ENCODE measurements at regions not wholly inside any gene's neighbourhood (a gene's known extent, or its start where the extent isn't known, plus 50 kb on each side); places are given as distances from the start of the nearest gene placed in this dataset.

DNA sequence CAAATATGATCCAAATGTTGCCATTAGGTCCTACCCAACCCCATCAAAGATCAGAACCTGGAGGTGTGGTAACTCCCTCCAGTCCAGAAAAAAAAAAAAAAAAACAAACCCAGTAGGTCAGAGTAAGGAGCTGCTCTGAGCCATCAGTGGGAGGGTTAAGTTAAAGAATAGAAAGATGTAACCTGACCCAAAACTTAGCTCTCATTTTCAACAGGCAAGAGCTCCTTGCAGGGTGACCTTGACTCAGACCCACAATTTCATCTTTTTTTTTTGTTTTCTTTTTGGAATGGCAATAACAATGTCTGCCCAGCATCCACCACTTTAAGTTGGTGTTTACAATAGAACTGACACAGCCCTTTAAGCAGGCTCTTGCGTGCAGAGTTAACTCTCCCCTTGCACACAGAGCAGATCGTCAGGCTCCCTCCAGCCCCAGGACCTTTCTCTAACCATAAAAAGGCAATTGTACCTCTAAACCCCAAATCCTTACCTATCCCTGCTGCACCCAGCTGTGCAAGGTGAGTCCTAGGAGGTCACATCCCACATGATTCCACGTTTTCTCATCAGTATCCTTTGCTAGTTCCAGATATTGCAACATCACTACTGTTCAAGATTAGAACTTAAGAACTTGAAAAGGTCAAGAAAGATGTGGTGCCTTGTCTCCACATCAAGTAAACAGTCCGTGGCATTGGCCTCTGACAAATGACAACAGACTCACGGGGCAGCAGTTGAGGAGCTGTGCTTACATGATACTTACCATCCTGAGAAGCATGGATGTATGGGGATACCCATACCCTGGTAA lies 178.6 kb upstream of the EEA1 start:
- DNase-seq: no peak

DNA sequence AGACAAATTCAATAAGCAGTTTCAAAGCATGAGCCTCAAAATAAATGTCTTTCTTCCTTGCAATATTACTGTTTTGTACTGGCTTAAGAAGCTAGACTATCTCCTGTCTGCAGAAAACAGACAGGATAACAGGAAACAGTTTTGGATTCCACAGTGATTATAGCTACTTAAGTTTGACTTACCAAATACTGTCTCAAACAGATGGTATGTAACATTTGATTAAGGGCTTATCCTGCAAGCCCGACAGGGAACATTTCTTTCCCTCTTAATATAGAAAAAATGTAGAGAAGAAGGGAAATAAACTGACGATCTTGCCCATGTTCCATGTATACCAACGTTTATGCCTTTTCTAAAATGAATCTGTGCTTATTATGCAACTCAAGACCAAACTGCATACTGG lies 179.9 kb upstream of the EEA1 start:
- DNase-seq: no peak

DNA sequence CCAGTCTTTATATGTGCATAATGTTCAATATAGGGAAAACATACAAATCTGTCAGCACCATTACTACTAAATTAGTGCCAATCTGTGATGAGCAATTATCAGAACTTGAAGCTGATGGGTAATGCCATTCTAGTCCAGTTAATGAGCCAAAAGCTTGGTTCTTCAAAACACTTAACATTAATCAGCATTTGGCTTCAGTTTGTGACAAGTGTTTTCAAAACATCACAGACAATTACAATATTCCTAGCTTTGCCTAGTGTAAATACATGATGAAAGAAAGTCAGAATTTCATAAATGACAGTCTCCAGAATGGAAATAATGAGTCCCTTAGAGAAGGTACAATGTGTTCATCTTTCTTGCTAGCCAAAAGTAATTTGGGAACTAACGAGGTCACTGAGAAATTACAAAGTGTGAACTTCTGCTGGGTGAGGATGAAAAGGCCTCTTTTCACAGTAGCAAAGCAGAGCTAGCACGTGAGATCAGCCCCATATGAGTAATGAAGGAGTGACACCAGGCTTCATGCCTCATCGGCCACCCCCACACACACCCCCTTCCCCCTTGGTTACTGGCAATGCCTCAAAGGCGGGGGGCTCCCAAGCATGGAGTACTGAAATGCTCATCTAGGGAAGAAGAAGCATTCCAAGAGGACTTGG lies 180.6 kb upstream of the EEA1 start:
- no peak for DNase-seq

DNA sequence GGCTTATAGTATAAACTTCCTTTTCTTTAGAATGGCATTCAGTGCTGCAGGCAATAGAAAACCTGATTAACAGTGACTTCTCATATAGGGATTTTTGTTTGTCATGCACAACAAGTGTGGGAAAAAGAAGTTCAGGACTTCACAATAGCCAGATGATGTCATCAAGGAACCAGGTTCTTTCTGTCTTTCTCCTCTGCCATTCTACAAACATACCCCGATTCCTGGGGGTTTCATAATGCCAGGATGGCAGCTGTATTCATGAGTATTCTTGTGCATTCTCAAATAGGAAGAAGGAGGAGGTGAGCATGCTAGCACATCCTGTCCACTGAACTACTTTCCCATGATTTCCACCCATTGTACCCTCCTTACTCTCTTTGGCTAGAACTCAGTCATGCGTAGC lies 182.7 kb upstream of the EEA1 start:
- DNase-seq: no peak

DNA sequence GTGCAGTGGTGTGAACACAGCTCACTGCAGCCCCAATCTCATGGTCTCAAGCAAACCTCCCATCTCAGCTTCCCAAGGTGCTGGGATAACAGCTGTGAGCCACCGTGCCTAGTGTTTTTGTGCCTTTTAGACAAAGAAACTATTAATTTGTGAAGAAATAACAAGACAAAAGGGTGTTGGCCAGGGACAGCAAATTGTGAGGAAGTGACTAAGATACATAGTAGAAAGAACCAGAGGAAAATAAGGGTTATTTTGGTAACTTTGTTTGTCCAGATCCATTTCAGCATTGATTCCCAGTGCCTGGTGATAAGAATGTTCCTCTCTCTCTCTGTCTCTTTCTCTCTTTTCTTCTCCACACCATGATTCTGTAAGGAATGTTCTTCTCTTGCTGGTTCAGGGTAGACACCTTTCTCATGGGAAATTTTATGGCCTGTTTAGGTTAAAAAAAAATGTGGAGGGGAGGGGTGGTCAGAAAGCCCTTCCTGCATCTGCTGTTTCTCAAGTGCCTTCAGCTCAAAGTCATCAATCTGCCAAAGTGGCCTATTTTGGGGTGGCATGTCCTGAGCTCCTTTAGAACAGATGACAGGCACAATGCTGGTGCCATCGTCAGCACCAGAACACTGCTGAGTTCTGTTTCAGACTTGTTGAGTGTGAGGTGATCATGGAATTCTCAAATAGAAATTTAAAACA lies 184.4 kb upstream of the EEA1 start:
- DNase-seq: no peak

DNA sequence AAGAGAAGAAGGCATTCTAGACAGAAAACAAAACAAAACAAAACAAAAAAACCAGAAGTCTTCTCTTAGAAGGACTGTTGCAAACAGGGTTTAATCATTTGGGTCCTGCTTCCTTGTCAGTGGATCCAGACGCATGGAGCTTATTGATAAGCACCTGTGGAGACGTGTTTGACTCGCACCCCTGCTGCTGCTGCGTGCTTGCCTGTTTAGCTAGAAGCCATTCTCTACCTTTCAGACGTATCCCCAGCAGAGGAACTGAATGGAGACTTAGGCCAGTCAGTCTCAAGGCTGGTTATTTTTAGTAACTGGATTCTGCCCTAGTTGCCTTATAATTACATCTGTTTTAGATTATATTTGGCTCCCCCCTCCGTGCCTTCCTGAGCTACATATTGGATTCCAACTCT lies 186.1 kb upstream of the EEA1 start:
- no peak for DNase-seq

DNA sequence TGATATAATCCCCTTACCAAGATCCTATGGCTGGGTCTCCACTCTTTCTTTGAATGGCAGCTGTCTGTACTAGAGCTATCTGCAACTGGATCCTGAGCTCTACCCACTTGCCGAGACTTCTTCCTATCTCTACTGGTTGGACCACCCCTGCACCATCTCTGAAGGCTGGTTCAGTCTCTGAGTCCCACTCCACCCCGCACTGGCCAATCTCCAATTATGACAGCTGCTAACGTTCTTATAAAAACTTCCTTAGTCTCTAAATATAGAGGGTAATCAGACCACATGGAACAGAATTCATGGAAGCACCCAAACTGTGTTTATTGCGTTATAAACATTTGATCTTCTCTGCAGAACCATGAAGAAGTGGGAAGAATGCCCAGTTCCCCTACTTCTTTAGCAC lies 186.6 kb upstream of the EEA1 start:
- no peak for DNase-seq

DNA sequence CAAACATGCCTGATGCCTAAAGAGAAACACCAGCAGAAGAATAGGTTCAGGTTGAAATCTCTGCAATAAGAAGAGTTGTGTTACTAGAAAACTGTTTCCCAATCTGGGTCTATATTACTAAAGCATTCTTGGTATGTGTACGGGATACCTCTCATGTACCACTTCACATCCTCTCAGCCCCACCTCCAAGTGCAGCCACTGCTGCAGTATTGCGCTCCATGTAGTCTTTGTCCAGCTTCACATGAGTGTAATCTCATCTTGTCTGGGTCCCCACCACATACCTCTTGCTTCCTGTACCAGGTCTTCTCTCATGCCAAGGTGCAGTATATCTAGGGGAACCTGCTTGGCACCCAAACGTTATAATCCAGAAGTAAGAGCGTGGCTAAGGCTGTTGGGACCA lies 187.5 kb upstream of the EEA1 start:
- DNase-seq: no peak

DNA sequence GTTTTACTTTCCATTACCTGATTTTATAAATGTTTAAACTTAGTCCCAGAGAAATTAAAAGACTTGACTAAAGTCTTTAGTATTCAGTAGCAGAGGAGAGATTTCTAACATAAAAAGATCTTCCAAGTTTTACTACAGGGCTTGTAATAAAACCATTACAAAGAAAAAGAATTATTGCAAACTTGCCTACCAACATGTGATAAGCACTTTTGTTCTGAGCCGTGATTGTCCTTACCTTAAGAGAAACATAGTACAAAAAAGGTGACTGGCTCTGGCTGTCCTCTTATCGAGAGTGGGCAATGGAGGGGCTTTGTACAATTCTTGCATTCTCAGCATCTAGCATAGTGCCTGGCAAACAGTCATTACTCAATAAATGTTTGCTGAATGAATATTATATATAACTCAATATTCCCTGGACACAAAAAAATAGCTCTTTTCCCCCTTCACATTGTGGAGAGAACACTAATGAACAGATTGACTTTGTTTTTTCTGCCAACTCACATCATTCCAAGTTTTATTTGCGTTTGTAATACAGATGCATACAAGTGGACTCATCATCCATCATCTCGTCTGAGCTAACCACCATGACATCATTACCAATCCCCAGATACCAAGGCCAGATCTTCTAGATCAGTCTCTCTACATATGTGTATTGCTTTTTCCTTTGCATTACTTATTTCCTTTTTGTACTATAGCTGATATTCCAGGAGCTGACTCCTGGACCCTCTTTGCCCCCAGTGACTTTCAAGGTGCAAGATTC lies 192.8 kb upstream of the EEA1 start:
- DNase-seq: no peak

GRCh38 chr12:93122569-93123091 lies 193.5 kb upstream of the EEA1 start:
- DNase-seq: no peak

DNA sequence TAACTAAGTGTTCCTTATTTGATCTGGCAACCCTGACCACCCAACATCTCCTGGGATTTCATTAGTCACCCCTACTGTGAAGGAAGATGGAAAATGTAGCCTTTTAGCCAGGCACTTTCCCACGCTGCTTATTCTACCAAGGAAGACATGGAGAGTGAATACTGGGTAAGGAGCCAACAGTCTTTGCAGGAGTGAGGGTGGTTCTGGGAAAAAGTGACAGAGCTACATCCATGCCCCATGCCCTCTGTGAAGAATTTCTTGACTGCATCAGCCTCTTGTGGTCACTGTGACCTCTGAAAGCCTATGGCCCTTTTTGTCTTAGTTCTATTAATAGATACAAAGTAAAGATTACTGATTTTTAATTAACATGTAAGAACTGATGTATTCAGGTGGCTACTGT lies 196.0 kb upstream of the EEA1 start:
- DNase-seq: no peak

DNA sequence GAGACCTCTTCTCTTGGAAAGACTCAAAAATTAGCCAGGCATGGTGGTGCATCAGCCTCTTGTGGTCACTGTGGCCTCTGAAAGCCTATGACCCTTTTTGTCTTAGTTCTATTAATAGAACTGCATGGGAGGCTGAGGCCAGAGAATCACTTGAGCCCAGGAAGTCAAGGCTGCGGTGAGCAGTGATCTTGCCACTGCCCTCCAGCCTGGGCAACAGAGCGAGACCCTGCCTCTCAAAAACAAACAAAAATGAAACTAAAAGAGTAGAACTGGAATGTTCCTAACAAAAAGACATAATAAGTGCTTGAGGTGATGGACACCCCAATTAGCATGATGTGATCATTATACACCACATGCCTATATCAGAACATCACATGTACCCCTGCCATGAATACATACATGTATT lies 197.0 kb upstream of the EEA1 start:
- DNase-seq: no peak

GRCh38 chr12:93127107-93127560 lies 198.0 kb upstream of the EEA1 start:
- DNase-seq: no peak

DNA sequence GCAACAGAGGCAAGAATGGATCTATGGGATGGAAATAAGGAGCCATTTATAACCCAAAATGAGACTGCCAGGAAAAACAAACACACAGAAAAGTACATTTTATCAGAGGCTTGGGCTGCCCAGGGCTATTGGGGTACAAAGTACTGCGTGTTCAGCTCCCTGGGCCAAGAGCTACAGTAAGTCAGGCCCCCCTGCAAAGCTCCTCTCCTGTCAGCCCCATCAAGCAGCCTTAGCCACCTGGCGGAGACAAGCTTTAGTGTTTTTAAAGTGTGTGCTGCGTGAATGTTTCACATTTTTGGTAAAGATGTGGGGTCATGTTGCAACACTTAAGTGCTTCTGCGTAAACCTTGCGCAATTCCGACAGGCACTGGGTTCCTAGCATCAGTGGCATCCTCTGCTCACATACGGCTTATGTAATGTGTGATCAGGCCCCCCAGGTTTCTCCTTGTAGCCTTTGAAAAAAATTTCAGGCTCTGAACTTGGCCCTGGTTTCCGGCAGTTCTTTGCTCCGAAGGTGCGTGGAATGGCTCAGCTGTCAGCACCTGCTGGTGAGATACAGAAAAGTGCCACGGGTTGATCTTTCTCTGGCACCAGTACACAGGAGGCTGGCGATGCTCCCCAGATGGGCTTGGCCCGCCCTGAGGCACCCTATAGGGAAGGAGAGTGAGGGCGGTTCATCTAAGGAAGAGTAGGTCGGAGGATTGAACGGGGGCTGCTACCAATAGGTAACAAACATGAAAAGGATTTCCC lies 198.7 kb upstream of the EEA1 start:
- DNase-seq: peak; percentile 21

DNA sequence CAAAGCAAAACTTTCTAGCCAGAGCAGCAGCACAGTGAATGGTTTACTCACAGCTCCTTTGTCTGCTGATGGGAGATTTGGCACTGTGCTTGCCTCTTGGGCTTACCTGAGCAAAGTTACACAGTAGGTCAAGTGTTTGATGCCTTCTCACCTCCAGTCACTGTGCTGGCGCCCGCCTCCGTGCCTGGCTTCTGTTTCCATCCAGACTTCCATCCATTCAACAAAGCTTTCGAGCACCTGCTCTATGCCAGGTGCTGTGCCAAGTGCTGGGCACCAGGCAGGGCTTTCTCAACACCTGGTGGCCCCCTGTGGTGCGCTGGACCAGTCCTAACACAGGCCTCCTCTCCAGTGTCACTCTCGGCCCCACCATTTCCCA lies 199.2 kb upstream of the EEA1 start:
- DNase-seq: no peak

DNA sequence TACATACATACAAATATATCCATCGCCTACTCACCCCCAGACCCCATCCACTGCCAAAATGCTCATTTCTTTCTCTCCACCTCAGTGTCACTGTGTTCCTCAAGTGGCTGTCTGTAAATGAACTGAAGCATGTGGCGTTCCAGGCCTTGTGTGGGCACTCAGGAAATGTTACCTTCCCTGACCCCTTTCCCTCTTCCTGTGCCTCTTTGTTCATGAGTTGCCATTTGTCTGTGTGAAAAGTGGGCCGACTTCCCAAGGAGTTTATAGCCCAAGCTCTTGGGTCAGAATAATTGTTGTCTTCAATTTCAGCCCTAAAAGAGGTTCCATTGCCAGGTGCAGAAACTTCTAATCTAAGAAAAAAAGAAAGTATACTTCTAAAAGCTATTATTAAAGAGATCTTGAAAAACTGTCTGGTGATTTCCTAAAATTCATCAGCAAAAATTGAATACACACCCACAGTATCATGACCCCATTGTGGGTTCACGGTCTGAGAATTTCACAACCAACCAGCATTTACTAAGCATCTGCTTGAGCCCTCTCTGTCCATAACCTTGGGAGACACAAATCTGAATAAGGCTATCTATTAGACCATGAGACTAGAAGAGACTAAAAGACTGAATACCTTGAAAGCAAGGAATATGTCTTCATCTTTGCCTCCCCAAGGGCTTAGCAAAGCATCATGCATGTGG lies 201.4 kb upstream of the EEA1 start:
- no peak for DNase-seq

DNA sequence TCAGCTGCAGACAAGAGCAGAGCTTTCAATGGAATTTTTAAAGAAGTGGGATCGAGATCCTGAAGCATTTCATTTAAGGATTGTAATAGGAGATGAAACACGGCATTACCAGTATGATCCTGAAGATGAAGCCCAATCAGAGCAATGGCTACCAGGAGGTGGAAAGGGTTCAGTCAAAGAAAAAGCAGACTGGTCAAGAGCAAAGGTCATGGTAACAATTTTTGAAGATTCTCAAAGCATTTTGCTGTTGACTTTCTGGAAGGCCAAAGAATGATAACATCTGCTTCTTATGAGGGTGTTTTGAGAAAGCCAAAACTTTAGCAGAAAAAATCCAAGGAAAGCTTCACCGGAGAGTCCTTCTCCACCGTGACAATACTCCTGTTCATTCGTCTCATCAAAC lies 204.3 kb upstream of the EEA1 start:
- DNase-seq: no peak

GRCh38 chr12:93134175-93134890 lies 205.2 kb upstream of the EEA1 start:
- no peak for DNase-seq

- no peak for DNase-seq
Measured at GRCh38 chr12:93134893-93135285, 205.8 kb upstream of the EEA1 start.

DNA sequence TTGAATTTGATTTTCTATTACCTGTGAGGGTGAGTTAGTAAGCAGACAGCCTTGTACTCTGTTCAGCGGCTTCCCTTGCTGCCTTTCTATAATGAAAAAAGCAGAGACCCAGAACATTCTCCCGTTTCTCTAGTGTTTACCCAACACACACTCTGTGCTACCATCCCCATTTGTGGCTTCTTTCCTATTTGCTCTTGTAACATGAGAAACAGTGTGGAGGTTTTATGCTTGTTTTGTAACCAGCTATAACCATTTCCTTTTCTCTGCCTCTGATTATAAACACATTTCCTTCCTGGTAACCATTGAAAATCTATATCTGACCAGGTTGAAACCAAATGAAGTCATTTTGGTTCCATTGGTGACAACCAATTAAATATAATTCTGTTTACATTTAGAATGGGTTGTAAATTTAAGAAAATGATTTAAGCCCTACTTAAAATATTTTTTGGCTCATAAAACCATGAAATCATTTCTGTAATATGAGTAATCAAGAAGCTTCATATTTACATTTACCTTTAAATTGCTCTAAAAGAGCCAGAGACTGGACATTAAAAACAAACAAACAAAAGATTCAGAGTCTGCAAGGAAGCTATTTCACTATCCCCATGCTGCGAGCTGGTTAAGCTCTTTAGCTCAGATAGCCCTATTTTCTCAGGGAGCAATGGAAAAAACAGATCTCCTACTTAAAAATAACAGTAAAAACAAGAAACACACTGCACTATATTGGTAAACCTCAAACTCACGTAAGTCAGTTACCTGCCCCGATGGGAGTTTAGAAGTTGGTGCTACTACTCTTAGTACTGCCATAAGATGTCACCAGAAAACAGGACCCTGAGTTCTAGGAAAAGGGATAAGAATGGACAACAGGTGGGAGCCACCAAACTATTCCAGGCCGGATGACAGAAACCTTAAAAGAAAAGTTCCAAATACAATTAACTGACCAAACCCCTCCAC lies 206.5 kb upstream of the EEA1 start:
- DNase-seq: no peak

Measured in RPMI8226 (cell line).